CD4-positive, alpha-beta T cell treated with Interleukin-6 at 100 ng/mL for 8 hours (primary cell): ENCODE measurements at regions not wholly inside any gene's neighbourhood (a gene's known extent, or its start where the extent isn't known, plus 50 kb on each side); places are given as distances from the start of the nearest gene placed in this dataset.
"Not testable (repeated sequence)": the region's sequence is repeated elsewhere in the genome, so short reads cannot be mapped to it uniquely, and the experiment has no call there.

ENCODE experiments used
- DNase-seq: peaks from one replicate; pipeline ENCODE4 v3.0.0-alpha.2; 2020; ENCODE audit warnings: mixed read lengths, low spot score

GRCh38 chr3:27559381-27559780, 75.2 kb upstream of the SLC4A7 start:
- no peak for DNase-seq

GRCh38 chr3:27557411-27557810, 73.2 kb upstream of the SLC4A7 start:
- DNase-seq: no peak

GRCh38 chr3:27556887-27557286, 72.7 kb upstream of the SLC4A7 start:
- no peak for DNase-seq

- DNase-seq: no peak
Observed at GRCh38 chr3:27554706-27555105, 70.5 kb upstream of the SLC4A7 start.

GRCh38 chr3:27553886-27554540, 69.8 kb upstream of the SLC4A7 start:
- no peak for DNase-seq

- not testable (repeated sequence) for DNase-seq
Observed at GRCh38 chr3:27552708-27553107, 68.5 kb upstream of the SLC4A7 start.

- not testable (repeated sequence) for DNase-seq
Observed at GRCh38 chr3:27551413-27551812, 67.2 kb upstream of the SLC4A7 start.

- DNase-seq: no peak
Observed at GRCh38 chr3:27545061-27545460, 60.9 kb upstream of the SLC4A7 start.

- DNase-seq: no peak
Observed at GRCh38 chr3:27544372-27544865, 60.2 kb upstream of the SLC4A7 start.

- no peak for DNase-seq
Observed at GRCh38 chr3:27542476-27542875, 58.3 kb upstream of the SLC4A7 start.

- DNase-seq: no peak
Observed at GRCh38 chr3:27540231-27540630, 56.0 kb upstream of the SLC4A7 start.

- no peak for DNase-seq
Observed at GRCh38 chr3:27536491-27536890, 52.3 kb upstream of the SLC4A7 start.

GRCh38 chr3:27535809-27536392, 51.7 kb upstream of the SLC4A7 start:
- DNase-seq: no peak

- peak; percentile 59 for DNase-seq
Observed at GRCh38 chr3:27533718-27534573, 49.8 kb upstream of the SLC4A7 start.
